Neutrophil (primary cell): ENCODE measurements at regions not wholly inside any gene's neighbourhood (a gene's known extent, or its start where the extent isn't known, plus 50 kb on each side); places are given as distances from the start of the nearest gene placed in this dataset.

Experiments
- H3K27ac ChIP-seq: fragments of 200-600 bp; sonication (generic); 2 replicates; pipeline ENCODE4 v1.5.1; 2016; ENCODE audit warnings: mild to moderate bottlenecking, moderate library complexity
- H3K27me3 ChIP-seq: fragments of 200-600 bp; sonication (generic); 2 replicates; pipeline ENCODE4 v1.6.0; 2016; ENCODE audit warnings: mild to moderate bottlenecking
- H3K36me3 ChIP-seq: fragments of 200-600 bp; sonication (generic); 2 replicates; pipeline ENCODE4 v1.5.1; 2017
- H3K4me1 ChIP-seq, 2 experiments: fragments of 200-600 bp in 1 of 2; sonication (generic) in 1 of 2; 1 replicate in 1 of 2; 2 replicates in 1 of 2; pipeline versions ENCODE4 v1.5.1 to v1.6.1; 2013 to 2016; ENCODE audit warnings: low read depth in 1 of 2, low read length in 1 of 2, mild to moderate bottlenecking in 1 of 2, moderate library complexity in 1 of 2; ENCODE audit not compliant: control insufficient read depth in 1 of 2, insufficient read depth in 1 of 2
- H3K4me3 ChIP-seq, 2 experiments: fragments of 200-600 bp in 1 of 2; sonication (generic) in 1 of 2; 1 replicate in 1 of 2; 2 replicates in 1 of 2; pipeline ENCODE4 v1.5.1; 2013 to 2016; ENCODE audit warnings: low read depth in 1 of 2, low read length in 1 of 2, mild to moderate bottlenecking in 1 of 2, moderate library complexity in 1 of 2
- H3K9me3 ChIP-seq: fragments of 200-600 bp; sonication (generic); 2 replicates; pipeline ENCODE4 v1.5.1; 2016
- TF ChIP-seq, protein P1 (sequence below): fragments of 200-600 bp; sonication (generic); IDR thresholded peaks from 2 replicates; pipeline ENCODE4 v1.5.1; 2016; ENCODE audit warnings: antibody characterized with exemption

GRCh38 chr16:9447195-9447551 is 355.7 kb downstream of the HAPSTR1 start:
- TF ChIP-seq, protein P1, sequence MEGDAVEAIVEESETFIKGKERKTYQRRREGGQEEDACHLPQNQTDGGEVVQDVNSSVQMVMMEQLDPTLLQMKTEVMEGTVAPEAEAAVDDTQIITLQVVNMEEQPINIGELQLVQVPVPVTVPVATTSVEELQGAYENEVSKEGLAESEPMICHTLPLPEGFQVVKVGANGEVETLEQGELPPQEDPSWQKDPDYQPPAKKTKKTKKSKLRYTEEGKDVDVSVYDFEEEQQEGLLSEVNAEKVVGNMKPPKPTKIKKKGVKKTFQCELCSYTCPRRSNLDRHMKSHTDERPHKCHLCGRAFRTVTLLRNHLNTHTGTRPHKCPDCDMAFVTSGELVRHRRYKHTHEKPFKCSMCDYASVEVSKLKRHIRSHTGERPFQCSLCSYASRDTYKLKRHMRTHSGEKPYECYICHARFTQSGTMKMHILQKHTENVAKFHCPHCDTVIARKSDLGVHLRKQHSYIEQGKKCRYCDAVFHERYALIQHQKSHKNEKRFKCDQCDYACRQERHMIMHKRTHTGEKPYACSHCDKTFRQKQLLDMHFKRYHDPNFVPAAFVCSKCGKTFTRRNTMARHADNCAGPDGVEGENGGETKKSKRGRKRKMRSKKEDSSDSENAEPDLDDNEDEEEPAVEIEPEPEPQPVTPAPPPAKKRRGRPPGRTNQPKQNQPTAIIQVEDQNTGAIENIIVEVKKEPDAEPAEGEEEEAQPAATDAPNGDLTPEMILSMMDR, result no peak
- Histone ChIP-seq H3K4me3 (no peak overlapping the region), H3K27ac (no peak overlapping the region), H3K4me1 (no peaks in the 10 kb centered on the region), H3K9me3 (no peaks in the 10 kb centered on the region), H3K27me3 (no peaks in the 10 kb centered on the region), H3K36me3 (no peaks in the 10 kb centered on the region)

DNA sequence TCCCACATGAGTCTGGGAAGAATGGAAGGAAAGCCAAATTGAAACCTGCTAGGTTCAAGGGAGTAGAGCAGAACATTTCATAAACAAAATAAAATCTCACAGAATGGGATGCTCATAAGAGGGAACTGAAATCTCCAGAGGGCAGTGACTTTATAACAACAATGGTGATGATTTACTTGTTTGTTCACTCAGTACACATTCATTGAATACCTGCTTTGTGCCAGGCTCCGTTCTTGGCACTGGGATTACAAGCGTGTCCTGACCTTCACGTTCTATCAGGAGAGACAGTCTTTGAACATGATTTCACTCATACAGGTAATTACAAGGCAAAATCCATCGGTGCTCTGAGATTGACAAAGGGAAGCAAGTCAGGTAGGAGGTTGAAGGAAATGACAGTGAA is 356.3 kb downstream of the HAPSTR1 start:
- Histone ChIP-seq H3K4me3 (no peak overlapping the region), H3K4me1 (no peaks in the 10 kb centered on the region), H3K36me3 (no peaks in the 10 kb centered on the region), H3K27me3 (no peaks in the 10 kb centered on the region), H3K27ac (no peak overlapping the region), H3K9me3 (no peaks in the 10 kb centered on the region)
- TF ChIP-seq, protein P1, result no peak

DNA sequence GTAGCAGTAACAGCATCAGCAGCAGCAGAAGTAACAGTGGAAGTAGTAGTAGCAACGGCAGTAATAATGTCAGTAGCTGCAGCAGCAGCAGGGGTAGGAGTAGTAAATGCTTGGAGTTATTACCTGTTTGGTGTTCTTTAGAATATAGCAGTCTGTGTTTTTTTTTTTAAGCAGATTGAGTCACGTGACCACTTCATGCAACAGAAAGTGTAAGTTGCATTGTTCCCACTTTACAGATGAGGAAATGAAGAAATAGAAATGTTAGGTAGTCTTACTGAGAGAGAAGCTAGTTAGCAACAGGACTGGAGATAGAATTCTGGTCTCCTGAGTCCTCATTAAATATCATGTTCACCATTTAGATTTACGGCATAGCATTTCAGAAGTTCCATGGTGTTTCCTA is 358.2 kb downstream of the HAPSTR1 start:
- H3K27ac ChIP-seq, result no peak overlapping the region
- no peaks in the 10 kb centered on the region for H3K36me3 ChIP-seq
- no peak overlapping the region for H3K4me3 ChIP-seq
- TF ChIP-seq, protein P1, result no peak
- no peaks in the 10 kb centered on the region for H3K9me3 ChIP-seq
- H3K4me1 ChIP-seq, result no peaks in the 10 kb centered on the region
- no peaks in the 10 kb centered on the region for H3K27me3 ChIP-seq

- Histone ChIP-seq H3K9me3 (no peaks in the 10 kb centered on the region), H3K27me3 (no peaks in the 10 kb centered on the region), H3K4me1 (no peaks in the 10 kb centered on the region), H3K36me3 (no peaks in the 10 kb centered on the region), H3K27ac (no peak overlapping the region), H3K4me3 (no peak overlapping the region)
- TF ChIP-seq, protein P1, result no peak
Measured at GRCh38 chr16:9457215-9457614, 365.8 kb downstream of the HAPSTR1 start.

DNA sequence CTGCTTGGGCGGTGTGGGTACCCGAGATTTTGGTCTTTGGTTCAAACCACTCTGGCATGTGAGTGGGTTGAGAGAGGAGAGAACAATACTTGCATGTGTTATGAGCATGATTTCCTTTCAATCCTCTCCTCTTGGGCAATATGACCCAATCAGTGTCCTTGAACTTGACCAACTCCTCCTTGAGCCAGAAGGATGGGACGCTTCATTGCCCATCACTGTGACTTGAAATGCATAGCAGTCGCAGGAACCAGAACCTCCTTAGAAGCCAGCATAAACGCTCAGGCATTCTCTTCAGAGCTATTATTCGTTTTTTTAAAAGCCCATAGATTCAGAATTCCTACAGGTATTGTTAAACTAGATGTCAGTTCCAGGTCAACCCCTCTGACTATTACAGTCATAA is 367.4 kb downstream of the HAPSTR1 start:
- H3K4me1 ChIP-seq, result no peaks in the 10 kb centered on the region
- H3K9me3 ChIP-seq, result no peaks in the 10 kb centered on the region
- no peaks in the 10 kb centered on the region for H3K27me3 ChIP-seq
- no peak overlapping the region for H3K27ac ChIP-seq
- TF ChIP-seq, protein P1, result no peak
- H3K4me3 ChIP-seq, result no peak overlapping the region
- no peaks in the 10 kb centered on the region for H3K36me3 ChIP-seq

DNA sequence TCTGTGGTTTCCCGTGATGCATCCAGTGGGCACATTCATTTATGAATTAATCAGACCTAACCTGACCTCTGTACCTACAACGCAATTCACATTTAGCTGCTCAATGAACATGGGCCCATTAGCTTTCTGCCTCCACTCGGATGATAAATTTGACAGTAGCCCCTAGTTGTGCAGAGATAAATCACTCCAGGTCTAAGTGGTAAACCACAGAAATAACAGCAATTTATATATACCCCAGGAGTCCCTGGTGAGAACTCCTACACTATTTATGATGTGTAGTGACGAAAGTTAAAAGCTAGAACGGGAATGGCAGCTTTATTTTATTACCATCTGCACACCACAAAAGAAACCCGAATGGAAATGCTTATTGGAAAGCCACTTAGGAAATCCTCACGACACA is 371.5 kb downstream of the HAPSTR1 start:
- TF ChIP-seq, protein P1, result no peak
- H3K9me3 ChIP-seq, result no peaks in the 10 kb centered on the region
- H3K36me3 ChIP-seq, result no peaks in the 10 kb centered on the region
- no peaks in the 10 kb centered on the region for H3K4me1 ChIP-seq
- no peak overlapping the region for H3K27ac ChIP-seq
- no peak overlapping the region for H3K4me3 ChIP-seq
- no peaks in the 10 kb centered on the region for H3K27me3 ChIP-seq
